Peyer's patch (tissue), 4 donors: ENCODE measurements at regions not wholly inside any gene's neighbourhood (a gene's known extent, or its start where the extent isn't known, plus 50 kb on each side); places are given as distances from the start of the nearest gene placed in this dataset.

Source experiments
- CTCF ChIP-seq, 6 experiments: fragments of 450-650 bp in 4 of 6; fragments of 200-600 bp in 2 of 6; sonication (generic) in 1 of 6; IDR thresholded peaks; one replicate each; pipeline ENCODE4 v1.5.1; 2017 to 2019; ENCODE audit warnings: antibody characterized with exemption in 6 of 6, mild to moderate bottlenecking in 3 of 6, moderate library complexity in 1 of 6
- POLR2A ChIP-seq, 2 donors: fragments of 450-650 bp; IDR thresholded peaks; one replicate each; pipeline ENCODE4 v1.5.1; 2017; ENCODE audit warnings: antibody characterized with exemption in 2 of 2, mild to moderate bottlenecking in 2 of 2, moderate library complexity in 2 of 2

- TF ChIP-seq CTCF (IDR thresholded peaks at IDR 0.05) (no peak), POLR2A (IDR thresholded peaks at IDR 0.05) (no peak)
Observed at GRCh38 chr4:166377578-166377977, 504.5 kb downstream of the TLL1 start.
